ENCODE measurements at regions not wholly inside any gene's neighbourhood (a gene's known extent, or its start where the extent isn't known, plus 50 kb on each side); places are given as distances from the start of the nearest gene placed in this dataset.

- Histone ChIP-seq H3K36me3 (no peaks in the 10 kb centered on the region), H3K9me3 (no peaks in the 10 kb centered on the region), H3K27ac (no peak overlapping the region), H3K4me1 (no peaks in the 10 kb centered on the region), H3K27me3 (no peaks in the 10 kb centered on the region), H3K4me3 (no peak overlapping the region)
- DNase-seq (no peak), ATAC-seq (no peak)
- TF ChIP-seq CTCF (IDR thresholded peaks at IDR 0.05) (no peak), POLR2A (IDR thresholded peaks at IDR 0.05) (no peak)
- intact Hi-C loops (cut with DNase I), result no loop called here
Observed at GRCh38 chr18:39764873-39765272, 2190.2 kb upstream of the PIK3C3 start.

GRCh38 chr18:39761273-39761672, 2193.8 kb upstream of the PIK3C3 start:
- DNase-seq, result no peak
- intact Hi-C loops (cut with DNase I), result no loop called here
- no peaks in the 10 kb centered on the region for H3K36me3 ChIP-seq
- WGBS (ENCODE audit: insufficient coverage, low coverage, low lambda C conversion rate, missing lambda C conversion rate), result 50% methylated on average over 1 of the region's 1 CpG
- ATAC-seq, result no peak
- TF ChIP-seq POLR2A (IDR thresholded peaks at IDR 0.05) (no peak), CTCF (IDR thresholded peaks at IDR 0.05) (no peak)
- no peak overlapping the region for H3K27ac ChIP-seq
- no peaks in the 10 kb centered on the region for H3K9me3 ChIP-seq
- no peak overlapping the region for H3K4me3 ChIP-seq
- H3K27me3 ChIP-seq, result no peaks in the 10 kb centered on the region
- H3K4me1 ChIP-seq, result no peaks in the 10 kb centered on the region

- Histone ChIP-seq H3K27me3 (no peaks in the 10 kb centered on the region), H3K36me3 (no peaks in the 10 kb centered on the region), H3K27ac (no peak overlapping the region), H3K4me3 (no peak overlapping the region), H3K4me1 (no peaks in the 10 kb centered on the region), H3K9me3 (no peaks in the 10 kb centered on the region)
- 68% methylated on average over 3 of the region's 3 CpGs for WGBS (ENCODE audit: insufficient coverage, low coverage, low lambda C conversion rate, missing lambda C conversion rate)
- no peak for TF ChIP-seq CTCF (IDR thresholded peaks at IDR 0.05)
- no peak for TF ChIP-seq POLR2A (IDR thresholded peaks at IDR 0.05)
- DNase-seq, result no peak
- no peak for ATAC-seq
- intact Hi-C loops (cut with DNase I), result no loop called here
Observed at GRCh38 chr18:39759926-39760325, 2194.3 kb upstream of the CELF4 start.

GRCh38 chr18:39753178-39753577, 2187.6 kb upstream of the CELF4 start:
- WGBS (ENCODE audit: insufficient coverage, low coverage, low lambda C conversion rate, missing lambda C conversion rate), result 80% methylated on average over 1 of the region's 4 CpGs
- no peaks in the 10 kb centered on the region for H3K27me3 ChIP-seq
- no peaks in the 10 kb centered on the region for H3K36me3 ChIP-seq
- no peaks in the 10 kb centered on the region for H3K4me1 ChIP-seq
- DNase-seq, result no peak
- no peak overlapping the region for H3K4me3 ChIP-seq
- intact Hi-C loops (cut with DNase I), result no loop called here
- H3K9me3 ChIP-seq, result no peaks in the 10 kb centered on the region
- H3K27ac ChIP-seq, result no peak overlapping the region
- ATAC-seq, result no peak
- TF ChIP-seq POLR2A (IDR thresholded peaks at IDR 0.05) (no peak), CTCF (IDR thresholded peaks at IDR 0.05) (no peak)

- TF ChIP-seq POLR2A (IDR thresholded peaks at IDR 0.05) (no peak), CTCF (IDR thresholded peaks at IDR 0.05) (no peak)
- no peak for DNase-seq
- WGBS (ENCODE audit: insufficient coverage, low coverage, low lambda C conversion rate, missing lambda C conversion rate), result 37% methylated on average over 2 of the region's 2 CpGs
- Histone ChIP-seq H3K9me3 (no peaks in the 10 kb centered on the region), H3K4me1 (no peaks in the 10 kb centered on the region), H3K27ac (no peak overlapping the region), H3K36me3 (no peaks in the 10 kb centered on the region), H3K4me3 (no peak overlapping the region), H3K27me3 (no peaks in the 10 kb centered on the region)
- no peak for ATAC-seq
- intact Hi-C loops (cut with DNase I), result no loop called here
Observed at GRCh38 chr18:39752351-39752750, 2186.8 kb upstream of the CELF4 start.
